Lower lobe of right lung (tissue), 2 donors: ENCODE measurements at regions not wholly inside any gene's neighbourhood (a gene's known extent, or its start where the extent isn't known, plus 50 kb on each side); places are given as distances from the start of the nearest gene placed in this dataset. TPM values are rescaled to one million over a fixed set of nuclear protein-coding genes. Genes with fewer than 3 reads are reported as not detected.

Source experiments
- ATAC-seq, 2 donors: fragments of 200-7000 bp; cut with Tn5 transposase; one replicate each; pipeline ENCODE4 v1.9.1; 2020 to 2022; ENCODE audit warnings: mild to moderate bottlenecking in 2 of 2, moderate library complexity in 2 of 2
- DNase-seq: peaks from one replicate; pipeline ENCODE4 v3.0.0-alpha.2; 2020
- H3K27ac ChIP-seq: fragments of 200-600 bp; one replicate; pipeline ENCODE4 v1.8.0; 2022
- H3K27me3 ChIP-seq: fragments of 200-600 bp; one replicate; pipeline ENCODE4 v1.8.0; 2022; ENCODE audit warnings: low read depth
- H3K36me3 ChIP-seq: fragments of 200-600 bp; one replicate; pipeline ENCODE4 v1.8.0; 2022; ENCODE audit warnings: mild to moderate bottlenecking
- H3K4me1 ChIP-seq: fragments of 200-600 bp; one replicate; pipeline ENCODE4 v1.8.0; 2022
- H3K4me3 ChIP-seq: fragments of 200-600 bp; one replicate; pipeline ENCODE4 v1.8.0; 2022; ENCODE audit warnings: mild to moderate bottlenecking
- H3K9me3 ChIP-seq: fragments of 200-600 bp; one replicate; pipeline ENCODE4 v1.8.0; 2022
- intact Hi-C: fragments of 100-400 bp; cut with DNase I; formaldehyde crosslinking; loops from one replicate; pipeline ENCODE4 v1.11.0; 2022
- microRNA-seq: library from miRNA; unstranded; fragments of <30 nt; microRNA quantifications from one replicate; pipeline ENCODE4 v1.2.0, GENCODE V29; 2020; ENCODE audit warnings: borderline number of aligned reads
- TF ChIP-seq, protein P1 (sequence below): fragments of 200-600 bp; IDR thresholded peaks from one replicate; pipeline ENCODE4 v1.8.0; 2022; ENCODE audit warnings: antibody characterized with exemption, mild to moderate bottlenecking
- donor health status: DM: no; HTN: yes; CAD: no; lungs with severe emphysema.

DNA sequence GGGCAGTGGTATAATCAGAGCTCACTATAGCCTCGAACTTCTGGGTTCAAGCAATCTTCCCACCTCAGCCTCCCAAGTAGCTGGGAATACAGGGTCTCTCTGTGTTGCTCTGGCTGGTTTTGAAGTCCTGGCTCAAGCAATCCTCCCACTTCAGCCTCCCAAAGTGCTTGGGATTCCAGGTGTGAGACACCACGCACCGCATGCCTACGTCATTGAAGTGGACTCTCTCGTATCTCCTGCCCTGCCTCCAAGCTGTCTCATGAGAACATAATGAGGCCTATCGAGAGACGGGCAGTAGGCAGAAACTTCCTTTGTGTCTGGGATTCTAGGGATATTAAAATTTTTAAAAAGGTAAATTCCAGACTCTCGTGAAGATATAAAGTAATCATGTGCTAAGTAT is 65.0 kb upstream of the NLGN4X start:
- Histone ChIP-seq H3K36me3 (no peaks in the 10 kb centered on the region), H3K27me3 (no peaks in the 10 kb centered on the region), H3K9me3 (no peaks in the 10 kb centered on the region), H3K4me1 (no peaks in the 10 kb centered on the region), H3K4me3 (no peak overlapping the region), H3K27ac (no peak overlapping the region)
- DNase-seq (no peak), ATAC-seq (no peak)
- TF ChIP-seq, protein P1, sequence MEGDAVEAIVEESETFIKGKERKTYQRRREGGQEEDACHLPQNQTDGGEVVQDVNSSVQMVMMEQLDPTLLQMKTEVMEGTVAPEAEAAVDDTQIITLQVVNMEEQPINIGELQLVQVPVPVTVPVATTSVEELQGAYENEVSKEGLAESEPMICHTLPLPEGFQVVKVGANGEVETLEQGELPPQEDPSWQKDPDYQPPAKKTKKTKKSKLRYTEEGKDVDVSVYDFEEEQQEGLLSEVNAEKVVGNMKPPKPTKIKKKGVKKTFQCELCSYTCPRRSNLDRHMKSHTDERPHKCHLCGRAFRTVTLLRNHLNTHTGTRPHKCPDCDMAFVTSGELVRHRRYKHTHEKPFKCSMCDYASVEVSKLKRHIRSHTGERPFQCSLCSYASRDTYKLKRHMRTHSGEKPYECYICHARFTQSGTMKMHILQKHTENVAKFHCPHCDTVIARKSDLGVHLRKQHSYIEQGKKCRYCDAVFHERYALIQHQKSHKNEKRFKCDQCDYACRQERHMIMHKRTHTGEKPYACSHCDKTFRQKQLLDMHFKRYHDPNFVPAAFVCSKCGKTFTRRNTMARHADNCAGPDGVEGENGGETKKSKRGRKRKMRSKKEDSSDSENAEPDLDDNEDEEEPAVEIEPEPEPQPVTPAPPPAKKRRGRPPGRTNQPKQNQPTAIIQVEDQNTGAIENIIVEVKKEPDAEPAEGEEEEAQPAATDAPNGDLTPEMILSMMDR, result no peak
- intact Hi-C loops, result no loop called here

DNA sequence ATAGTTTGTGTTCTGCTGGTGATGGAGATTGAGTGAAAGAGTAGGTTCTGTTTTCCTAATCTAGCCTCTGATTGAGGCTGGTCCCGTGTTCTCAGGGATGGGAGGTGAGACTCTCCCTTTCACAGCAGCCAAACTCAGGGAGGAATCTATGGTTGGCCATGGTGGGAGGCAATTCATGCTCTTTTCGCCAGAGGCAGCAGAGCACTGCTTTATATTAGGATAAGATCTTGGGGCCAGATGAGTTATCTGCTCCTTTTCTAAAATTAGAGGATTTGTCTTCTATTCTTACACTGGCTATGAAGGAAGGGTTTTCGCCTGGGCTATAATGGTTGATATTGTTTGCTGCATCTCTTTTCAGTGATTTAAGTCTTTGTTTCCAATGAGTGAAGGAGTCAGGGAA is 63.9 kb upstream of the NLGN4X start:
- Histone ChIP-seq H3K9me3 (no peaks in the 10 kb centered on the region), H3K36me3 (no peaks in the 10 kb centered on the region), H3K27ac (no peak overlapping the region), H3K27me3 (no peaks in the 10 kb centered on the region), H3K4me3 (no peak overlapping the region), H3K4me1 (no peaks in the 10 kb centered on the region)
- intact Hi-C loops, result no loop called here
- DNase-seq (no peak), ATAC-seq (no peak)
- TF ChIP-seq, protein P1, result no peak

DNA sequence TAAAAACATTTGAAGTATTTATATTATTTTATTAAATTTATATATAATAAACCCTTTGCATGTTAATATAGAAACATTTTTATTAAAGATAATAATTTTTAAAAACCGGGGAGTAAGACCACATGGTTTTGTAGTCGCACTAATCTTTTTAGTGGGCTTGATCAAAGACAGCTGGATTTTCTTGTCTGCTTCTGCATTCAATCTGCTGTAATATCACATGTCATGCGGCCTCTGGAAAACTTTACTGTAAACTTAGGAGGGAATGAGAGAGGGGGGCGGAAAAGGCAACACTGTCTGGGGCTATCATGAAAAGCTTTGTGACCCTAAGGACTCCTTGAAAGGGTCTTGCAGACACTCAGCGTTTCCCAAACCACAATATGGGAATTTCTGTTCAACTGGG is 62.8 kb upstream of the NLGN4X start:
- Histone ChIP-seq H3K4me3 (no peak overlapping the region), H3K36me3 (no peaks in the 10 kb centered on the region), H3K27ac (no peak overlapping the region), H3K4me1 (no peaks in the 10 kb centered on the region), H3K9me3 (no peaks in the 10 kb centered on the region), H3K27me3 (no peaks in the 10 kb centered on the region)
- TF ChIP-seq, protein P1, result no peak
- DNase-seq (no peak), ATAC-seq (no peak)
- intact Hi-C loops, result no loop called here

DNA sequence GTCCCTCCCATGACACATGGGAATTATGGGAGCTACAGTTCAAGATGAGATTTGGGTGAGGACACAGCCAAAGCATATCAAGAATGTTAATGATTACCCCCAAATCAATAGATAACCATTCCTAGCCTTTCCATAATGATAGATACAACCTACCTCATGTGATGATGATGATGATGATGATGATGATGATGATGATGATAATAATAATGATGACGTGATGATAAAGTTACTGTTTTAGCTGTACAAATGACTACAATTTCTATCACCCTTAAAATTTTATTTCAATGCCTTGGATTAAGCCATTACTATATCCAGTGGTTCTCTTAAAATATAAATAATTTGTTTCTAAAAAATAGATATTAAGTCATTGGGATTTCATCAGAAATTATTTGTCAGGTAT is 55.2 kb upstream of the NLGN4X start:
- no peak overlapping the region for H3K27ac ChIP-seq
- no peak for DNase-seq
- H3K36me3 ChIP-seq, result no peaks in the 10 kb centered on the region
- no peaks in the 10 kb centered on the region for H3K4me1 ChIP-seq
- intact Hi-C loops, result no loop called here
- no peaks in the 10 kb centered on the region for H3K9me3 ChIP-seq
- H3K4me3 ChIP-seq, result no peak overlapping the region
- TF ChIP-seq, protein P1, result no peak
- H3K27me3 ChIP-seq, result no peaks in the 10 kb centered on the region
- no peak for ATAC-seq

DNA sequence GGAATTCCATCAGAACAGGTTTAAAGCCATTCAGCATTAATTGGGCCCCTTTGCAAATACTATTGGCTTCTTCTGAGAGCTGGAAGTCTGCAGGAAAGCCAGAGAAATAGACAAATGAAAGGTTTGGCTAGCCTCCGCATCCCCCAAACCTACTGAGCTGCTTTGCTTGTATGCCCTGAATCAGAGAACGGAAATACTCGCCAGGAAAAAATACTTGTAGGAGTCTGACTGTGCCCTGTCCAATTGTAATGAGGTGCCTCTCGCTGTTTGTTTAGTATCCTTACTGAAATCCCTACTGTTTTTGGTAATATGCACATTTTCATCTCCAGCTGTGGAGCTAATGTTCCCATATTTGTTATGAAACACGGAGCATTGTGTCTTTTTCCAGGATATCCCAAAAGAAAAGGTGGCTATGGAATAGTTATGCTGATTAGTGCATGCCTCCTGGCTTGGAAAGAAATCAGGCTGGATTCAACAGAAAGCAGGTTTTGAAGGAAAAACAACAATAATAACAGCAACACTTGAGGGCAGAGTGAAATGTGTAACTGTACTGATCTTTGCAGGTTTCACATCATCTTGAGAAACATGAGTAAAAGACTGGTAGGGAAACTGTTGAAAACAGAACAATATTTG is 50.7 kb upstream of the NLGN4X start:
- Histone ChIP-seq H3K27me3 (no peaks in the 10 kb centered on the region), H3K27ac (no peak overlapping the region), H3K36me3 (no peaks in the 10 kb centered on the region), H3K9me3 (no peaks in the 10 kb centered on the region), H3K4me1 (no peaks in the 10 kb centered on the region), H3K4me3 (no peak overlapping the region)
- ATAC-seq (no peak), DNase-seq (no peak)
- TF ChIP-seq, protein P1, result no peak
- intact Hi-C loops, result no loop called here

Small RNA genes in the stretch of these regions (microRNA-seq; reads per million reads assigned to microRNA genes)
- not detected for gene MIR4770
